ENCODE measurements at regions not wholly inside any gene's neighbourhood (a gene's known extent, or its start where the extent isn't known, plus 50 kb on each side); places are given as distances from the start of the nearest gene placed in this dataset.

DNA sequence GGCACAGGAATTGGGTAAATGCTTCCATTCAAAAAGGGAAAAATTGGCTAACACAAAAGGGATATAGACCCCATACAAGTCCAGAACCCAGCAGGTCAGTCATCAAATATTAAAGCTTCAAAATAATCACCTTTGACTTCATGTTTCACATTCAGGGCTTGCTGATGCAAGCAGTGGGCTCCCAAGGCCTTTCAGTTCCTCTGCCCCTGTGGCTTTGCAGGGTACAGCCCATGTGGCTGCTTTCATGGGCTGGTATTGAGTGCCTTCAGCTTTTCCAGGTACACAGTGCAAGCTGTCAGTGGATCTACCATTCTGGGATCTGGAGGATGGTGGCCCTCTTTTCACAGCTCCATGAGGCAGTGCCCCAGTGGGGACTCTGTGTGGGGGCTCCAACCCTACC, 253.0 kb downstream of the TECRL start:
- Histone ChIP-seq H3K4me3 (ENCODE audit: low read length) (no peak overlapping the region), H3K9me3 (ENCODE audit: control insufficient read depth, insufficient read depth, low read length) (no peaks in the 10 kb centered on the region), H3K4me1 (ENCODE audit: control insufficient read depth, low read length) (no peaks in the 10 kb centered on the region), H4K20me1 (ENCODE audit: control insufficient read depth, insufficient read depth, low read depth, low read length) (no peaks in the 10 kb centered on the region), H3K4me2 (ENCODE audit: low read length) (no peak overlapping the region), H3K9me2 (replicated peaks; ENCODE audit: control insufficient read depth, low read length) (no peaks in the 10 kb centered on the region), H3K36me3 (ENCODE audit: control insufficient read depth, low read length) (no peaks in the 10 kb centered on the region), H3K27me3 (ENCODE audit: control insufficient read depth, low read length) (no peaks in the 10 kb centered on the region), H3F3A (ENCODE audit: control insufficient read depth, insufficient read depth) (no peaks in the 10 kb centered on the region), H3K27ac (ENCODE audit: low read depth, low read length) (no peak overlapping the region), H3K79me2 (ENCODE audit: control insufficient read depth, low read length) (no peaks in the 10 kb centered on the region)
- no peak for TF ChIP-seq EZH2phosphoT487 (IDR thresholded peaks at IDR 0.05; ENCODE audit: borderline replicate concordance, low read length)
- TF ChIP-seq, protein P1, sequence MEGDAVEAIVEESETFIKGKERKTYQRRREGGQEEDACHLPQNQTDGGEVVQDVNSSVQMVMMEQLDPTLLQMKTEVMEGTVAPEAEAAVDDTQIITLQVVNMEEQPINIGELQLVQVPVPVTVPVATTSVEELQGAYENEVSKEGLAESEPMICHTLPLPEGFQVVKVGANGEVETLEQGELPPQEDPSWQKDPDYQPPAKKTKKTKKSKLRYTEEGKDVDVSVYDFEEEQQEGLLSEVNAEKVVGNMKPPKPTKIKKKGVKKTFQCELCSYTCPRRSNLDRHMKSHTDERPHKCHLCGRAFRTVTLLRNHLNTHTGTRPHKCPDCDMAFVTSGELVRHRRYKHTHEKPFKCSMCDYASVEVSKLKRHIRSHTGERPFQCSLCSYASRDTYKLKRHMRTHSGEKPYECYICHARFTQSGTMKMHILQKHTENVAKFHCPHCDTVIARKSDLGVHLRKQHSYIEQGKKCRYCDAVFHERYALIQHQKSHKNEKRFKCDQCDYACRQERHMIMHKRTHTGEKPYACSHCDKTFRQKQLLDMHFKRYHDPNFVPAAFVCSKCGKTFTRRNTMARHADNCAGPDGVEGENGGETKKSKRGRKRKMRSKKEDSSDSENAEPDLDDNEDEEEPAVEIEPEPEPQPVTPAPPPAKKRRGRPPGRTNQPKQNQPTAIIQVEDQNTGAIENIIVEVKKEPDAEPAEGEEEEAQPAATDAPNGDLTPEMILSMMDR (IDR thresholded peaks at IDR 0.05; ENCODE audit: low read depth, low read length, poor library complexity, severe bottlenecking) = no peak

DNA sequence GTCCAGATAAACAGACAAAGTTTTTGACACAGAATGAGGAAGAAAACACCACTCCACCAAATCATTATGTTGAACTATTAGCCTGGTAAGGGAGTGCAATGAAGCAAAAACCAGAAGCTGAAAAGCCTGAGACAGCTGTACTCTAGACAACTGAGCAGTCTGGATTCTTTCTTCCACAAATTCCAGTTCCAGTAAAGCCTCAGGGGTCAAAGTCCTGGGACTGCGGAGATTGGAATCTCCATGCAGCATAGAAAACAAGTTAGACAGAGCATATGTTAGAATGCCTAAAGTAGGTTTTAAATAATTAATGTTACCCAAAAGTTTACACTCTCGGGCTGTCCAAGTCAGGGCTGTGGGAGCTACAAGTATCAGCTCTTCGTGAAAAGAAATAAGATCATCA, 263.2 kb downstream of the TECRL start:
- Histone ChIP-seq H3K9me2 (replicated peaks; ENCODE audit: control insufficient read depth, low read length) (no peaks in the 10 kb centered on the region), H3K4me1 (ENCODE audit: control insufficient read depth, low read length) (no peaks in the 10 kb centered on the region), H3K4me3 (ENCODE audit: low read length) (no peak overlapping the region), H3K36me3 (ENCODE audit: control insufficient read depth, low read length) (no peaks in the 10 kb centered on the region), H3K27ac (ENCODE audit: low read depth, low read length) (no peak overlapping the region), H3K4me2 (ENCODE audit: low read length) (no peak overlapping the region), H3F3A (ENCODE audit: control insufficient read depth, insufficient read depth) (no peaks in the 10 kb centered on the region), H4K20me1 (ENCODE audit: control insufficient read depth, insufficient read depth, low read depth, low read length) (no peaks in the 10 kb centered on the region), H3K79me2 (ENCODE audit: control insufficient read depth, low read length) (no peaks in the 10 kb centered on the region), H3K9me3 (ENCODE audit: control insufficient read depth, insufficient read depth, low read length) (no peaks in the 10 kb centered on the region), H3K27me3 (ENCODE audit: control insufficient read depth, low read length) (no peaks in the 10 kb centered on the region)
- no peak for TF ChIP-seq EZH2phosphoT487 (IDR thresholded peaks at IDR 0.05; ENCODE audit: borderline replicate concordance, low read length)
- TF ChIP-seq, protein P1 (IDR thresholded peaks at IDR 0.05; ENCODE audit: low read depth, low read length, poor library complexity, severe bottlenecking) = no peak

DNA sequence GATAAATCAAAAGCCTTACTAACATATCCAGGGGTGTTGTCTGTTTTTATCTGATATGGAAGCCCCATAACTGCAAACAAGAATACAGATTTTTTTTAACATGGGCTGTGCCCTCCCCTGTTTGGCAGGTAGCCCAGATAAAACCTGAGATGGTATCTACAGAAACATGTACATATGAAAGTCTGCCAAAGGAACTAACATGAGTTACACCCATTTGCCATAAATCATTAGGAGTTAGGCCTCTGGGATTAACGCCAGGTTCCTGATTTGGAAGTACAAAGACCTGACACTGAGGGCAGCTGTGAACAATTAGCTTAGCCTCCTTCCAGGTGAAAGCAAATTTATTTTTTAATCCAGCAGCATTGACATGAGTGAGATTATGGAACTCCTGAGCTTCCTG, 264.3 kb downstream of the TECRL start:
- Histone ChIP-seq H3K36me3 (ENCODE audit: control insufficient read depth, low read length) (no peaks in the 10 kb centered on the region), H3K9me3 (ENCODE audit: control insufficient read depth, insufficient read depth, low read length) (no peaks in the 10 kb centered on the region), H3K9me2 (replicated peaks; ENCODE audit: control insufficient read depth, low read length) (no peaks in the 10 kb centered on the region), H4K20me1 (ENCODE audit: control insufficient read depth, insufficient read depth, low read depth, low read length) (no peaks in the 10 kb centered on the region), H3F3A (ENCODE audit: control insufficient read depth, insufficient read depth) (no peaks in the 10 kb centered on the region), H3K4me2 (ENCODE audit: low read length) (no peak overlapping the region), H3K27me3 (ENCODE audit: control insufficient read depth, low read length) (no peaks in the 10 kb centered on the region), H3K4me1 (ENCODE audit: control insufficient read depth, low read length) (no peaks in the 10 kb centered on the region), H3K27ac (ENCODE audit: low read depth, low read length) (no peak overlapping the region), H3K79me2 (ENCODE audit: control insufficient read depth, low read length) (no peaks in the 10 kb centered on the region), H3K4me3 (ENCODE audit: low read length) (no peak overlapping the region)
- TF ChIP-seq, protein P1 (IDR thresholded peaks at IDR 0.05; ENCODE audit: low read depth, low read length, poor library complexity, severe bottlenecking) = no peak
- no peak for TF ChIP-seq EZH2phosphoT487 (IDR thresholded peaks at IDR 0.05; ENCODE audit: borderline replicate concordance, low read length)

DNA sequence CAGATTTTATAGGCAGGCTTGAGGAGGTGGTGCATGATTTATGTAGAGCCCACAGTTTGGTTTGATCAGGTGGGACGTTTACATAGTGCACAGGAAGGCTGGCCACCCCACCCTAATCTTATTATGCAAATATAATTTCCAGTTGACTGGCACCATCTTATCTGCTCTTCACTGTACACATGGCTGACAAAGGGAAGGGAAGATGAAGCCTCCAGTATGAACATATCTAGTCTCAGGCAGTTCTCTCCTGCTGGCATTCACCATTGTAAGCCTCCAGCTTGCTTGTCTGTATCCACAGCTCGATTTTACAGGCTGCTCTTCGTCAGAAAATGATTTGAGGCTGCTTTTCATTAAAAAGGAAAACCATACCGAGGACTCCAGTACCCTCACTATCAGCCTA, 278.3 kb downstream of the TECRL start:
- Histone ChIP-seq H3K9me3 (ENCODE audit: control insufficient read depth, insufficient read depth, low read length) (no peaks in the 10 kb centered on the region), H3K4me3 (ENCODE audit: low read length) (no peak overlapping the region), H3K79me2 (ENCODE audit: control insufficient read depth, low read length) (no peaks in the 10 kb centered on the region), H3F3A (ENCODE audit: control insufficient read depth, insufficient read depth) (no peaks in the 10 kb centered on the region), H3K27me3 (ENCODE audit: control insufficient read depth, low read length) (no peaks in the 10 kb centered on the region), H4K20me1 (ENCODE audit: control insufficient read depth, insufficient read depth, low read depth, low read length) (no peaks in the 10 kb centered on the region), H3K27ac (ENCODE audit: low read depth, low read length) (no peak overlapping the region), H3K4me2 (ENCODE audit: low read length) (no peak overlapping the region), H3K36me3 (ENCODE audit: control insufficient read depth, low read length) (no peaks in the 10 kb centered on the region), H3K4me1 (ENCODE audit: control insufficient read depth, low read length) (no peaks in the 10 kb centered on the region), H3K9me2 (replicated peaks; ENCODE audit: control insufficient read depth, low read length) (no peaks in the 10 kb centered on the region; the same call in 1 of the 2 replicates)
- TF ChIP-seq EZH2phosphoT487 (IDR thresholded peaks at IDR 0.05; ENCODE audit: borderline replicate concordance, low read length) = no peak
- TF ChIP-seq, protein P1 (IDR thresholded peaks at IDR 0.05; ENCODE audit: low read depth, low read length, poor library complexity, severe bottlenecking) = no peak

All from DOHH2 (cell line).